ENCODE measurements at regions not wholly inside any gene's neighbourhood (a gene's known extent, or its start where the extent isn't known, plus 50 kb on each side); places are given as distances from the start of the nearest gene placed in this dataset.

GRCh38 chr14:71536927-71537772 is 395.1 kb upstream of the RGS6 start:
- Histone ChIP-seq H2AK5ac (ENCODE audit: low read length, severe bottlenecking) (no peak overlapping the region), H3K9me3 (ENCODE audit: control insufficient read depth, low read length) (no peaks in the 10 kb centered on the region), H2AFZ (ENCODE audit: low read depth, low read length) (no peak overlapping the region), H2BK120ac (ENCODE audit: low read depth, low read length) (no peak overlapping the region), H3K4me3 (ENCODE audit: insufficient read depth in 1 of 2, low read depth in 1 of 2, low read length in 2 of 2) (no peak overlapping the region), H3K4me1 (ENCODE audit: control insufficient read depth, insufficient read depth, low read depth, low read length) (no peaks in the 10 kb centered on the region), H2BK5ac (ENCODE audit: low read depth, low read length, poor library complexity, severe bottlenecking) (no peak overlapping the region), H3K36me3 (ENCODE audit: control insufficient read depth in 1 of 2, insufficient read depth in 2 of 2, low read depth in 1 of 2, low read length in 2 of 2) (no peaks in the 10 kb centered on the region), H4K91ac (ENCODE audit: low read length) (no peak overlapping the region), H3K27me3 (ENCODE audit: control insufficient read depth in 1 of 2, insufficient read depth in 1 of 2, low read length in 2 of 2) (no peaks in the 10 kb centered on the region), H3K4me2 (ENCODE audit: low read length, poor library complexity, severe bottlenecking) (no peak overlapping the region), H2BK15ac (ENCODE audit: low read depth, poor library complexity, severe bottlenecking) (no peak overlapping the region), H4K8ac (ENCODE audit: low read length) (no peak overlapping the region), H3K18ac (ENCODE audit: low read depth in 1 of 2, low read length in 2 of 2) (no peak overlapping the region), H3K4ac (ENCODE audit: low read depth in 1 of 2, low read length in 2 of 2) (no peak overlapping the region), H3K23ac (ENCODE audit: low read length in 2 of 2) (no peak overlapping the region), H3K14ac (ENCODE audit: low read length in 2 of 2) (no peak overlapping the region), H3K9ac (ENCODE audit: low read length) (no peak overlapping the region), H3K27ac (ENCODE audit: low read length, poor library complexity, severe bottlenecking) (no peak overlapping the region), H3K79me1 (replicated peaks; ENCODE audit: low read length, poor library complexity, severe bottlenecking) (peaks cover 6% of the 10 kb centered on the region), H2BK12ac (ENCODE audit: low read length in 2 of 2) (no peak overlapping the region)
- no peak for DNase-seq
- 94% methylated on average over 7 of the region's 9 CpGs for WGBS

GRCh38 chr14:71538288-71538687 is 393.9 kb upstream of the RGS6 start:
- H2AK5ac ChIP-seq (ENCODE audit: low read length, severe bottlenecking) = no peak overlapping the region
- 88% methylated on average over 4 of the region's 4 CpGs for WGBS
- H3K9me3 ChIP-seq (ENCODE audit: control insufficient read depth, low read length) = no peaks in the 10 kb centered on the region
- peaks cover 6% of the 10 kb centered on the region for H3K79me1 ChIP-seq (replicated peaks; ENCODE audit: low read length, poor library complexity, severe bottlenecking)
- no peaks in the 10 kb centered on the region for H3K27me3 ChIP-seq (ENCODE audit: control insufficient read depth in 1 of 2, insufficient read depth in 1 of 2, low read length in 2 of 2)
- H4K8ac ChIP-seq (ENCODE audit: low read length) = no peak overlapping the region
- H3K4me3 ChIP-seq (ENCODE audit: insufficient read depth in 1 of 2, low read depth in 1 of 2, low read length in 2 of 2) = no peak overlapping the region
- H2BK12ac ChIP-seq (ENCODE audit: low read length in 2 of 2) = no peak overlapping the region
- H3K36me3 ChIP-seq (ENCODE audit: control insufficient read depth in 1 of 2, insufficient read depth in 2 of 2, low read depth in 1 of 2, low read length in 2 of 2) = no peaks in the 10 kb centered on the region
- H3K14ac ChIP-seq (ENCODE audit: low read length in 2 of 2) = no peak overlapping the region
- no peak overlapping the region for H2AFZ ChIP-seq (ENCODE audit: low read depth, low read length)
- DNase-seq = no peak
- H3K4ac ChIP-seq (ENCODE audit: low read depth in 1 of 2, low read length in 2 of 2) = no peak overlapping the region
- no peak overlapping the region for H3K23ac ChIP-seq (ENCODE audit: low read length in 2 of 2)
- no peaks in the 10 kb centered on the region for H3K4me1 ChIP-seq (ENCODE audit: control insufficient read depth, insufficient read depth, low read depth, low read length)
- H2BK120ac ChIP-seq (ENCODE audit: low read depth, low read length) = no peak overlapping the region
- H4K91ac ChIP-seq (ENCODE audit: low read length) = no peak overlapping the region
- H2BK5ac ChIP-seq (ENCODE audit: low read depth, low read length, poor library complexity, severe bottlenecking) = no peak overlapping the region
- no peak overlapping the region for H2BK15ac ChIP-seq (ENCODE audit: low read depth, poor library complexity, severe bottlenecking)
- H3K9ac ChIP-seq (ENCODE audit: low read length) = no peak overlapping the region
- no peak overlapping the region for H3K18ac ChIP-seq (ENCODE audit: low read depth in 1 of 2, low read length in 2 of 2)
- H3K4me2 ChIP-seq (ENCODE audit: low read length, poor library complexity, severe bottlenecking) = no peak overlapping the region
- no peak overlapping the region for H3K27ac ChIP-seq (ENCODE audit: low read length, poor library complexity, severe bottlenecking)

- Histone ChIP-seq H2AK5ac (ENCODE audit: low read length, severe bottlenecking) (no peak overlapping the region), H2BK15ac (ENCODE audit: low read depth, poor library complexity, severe bottlenecking) (no peak overlapping the region), H2BK12ac (ENCODE audit: low read length in 2 of 2) (no peak overlapping the region), H3K4me1 (ENCODE audit: control insufficient read depth, insufficient read depth, low read depth, low read length) (no peaks in the 10 kb centered on the region), H2AFZ (ENCODE audit: low read depth, low read length) (no peak overlapping the region), H4K8ac (ENCODE audit: low read length) (no peak overlapping the region), H2BK5ac (ENCODE audit: low read depth, low read length, poor library complexity, severe bottlenecking) (no peak overlapping the region), H2BK120ac (ENCODE audit: low read depth, low read length) (no peak overlapping the region), H3K4me3 (ENCODE audit: insufficient read depth in 1 of 2, low read depth in 1 of 2, low read length in 2 of 2) (no peak overlapping the region), H3K27me3 (ENCODE audit: control insufficient read depth in 1 of 2, insufficient read depth in 1 of 2, low read length in 2 of 2) (no peaks in the 10 kb centered on the region), H3K79me1 (replicated peaks; ENCODE audit: low read length, poor library complexity, severe bottlenecking) (peaks cover 6% of the 10 kb centered on the region), H4K91ac (ENCODE audit: low read length) (no peak overlapping the region), H3K4me2 (ENCODE audit: low read length, poor library complexity, severe bottlenecking) (no peak overlapping the region), H3K18ac (ENCODE audit: low read depth in 1 of 2, low read length in 2 of 2) (no peak overlapping the region), H3K23ac (ENCODE audit: low read length in 2 of 2) (no peak overlapping the region), H3K14ac (ENCODE audit: low read length in 2 of 2) (no peak overlapping the region), H3K9me3 (ENCODE audit: control insufficient read depth, low read length) (no peaks in the 10 kb centered on the region), H3K27ac (ENCODE audit: low read length, poor library complexity, severe bottlenecking) (no peak overlapping the region), H3K4ac (ENCODE audit: low read depth in 1 of 2, low read length in 2 of 2) (no peak overlapping the region), H3K9ac (ENCODE audit: low read length) (no peak overlapping the region), H3K36me3 (ENCODE audit: control insufficient read depth in 1 of 2, insufficient read depth in 2 of 2, low read depth in 1 of 2, low read length in 2 of 2) (no peaks in the 10 kb centered on the region)
- 94% methylated on average over 2 of the region's 4 CpGs for WGBS
- DNase-seq = no peak
These were observed 393.1 kb upstream of the RGS6 start for GRCh38 chr14:71538938-71539649.

GRCh38 chr14:71539650-71540285 is 392.5 kb upstream of the RGS6 start:
- Histone ChIP-seq H4K8ac (ENCODE audit: low read length) (no peak overlapping the region), H3K4ac (ENCODE audit: low read depth in 1 of 2, low read length in 2 of 2) (no peak overlapping the region), H2BK5ac (ENCODE audit: low read depth, low read length, poor library complexity, severe bottlenecking) (no peak overlapping the region), H3K18ac (ENCODE audit: low read depth in 1 of 2, low read length in 2 of 2) (no peak overlapping the region), H3K14ac (ENCODE audit: low read length in 2 of 2) (no peak overlapping the region), H3K27ac (ENCODE audit: low read length, poor library complexity, severe bottlenecking) (no peak overlapping the region), H3K9me3 (ENCODE audit: control insufficient read depth, low read length) (no peaks in the 10 kb centered on the region), H3K4me1 (ENCODE audit: control insufficient read depth, insufficient read depth, low read depth, low read length) (no peaks in the 10 kb centered on the region), H4K91ac (ENCODE audit: low read length) (no peak overlapping the region), H2BK120ac (ENCODE audit: low read depth, low read length) (no peak overlapping the region), H3K4me3 (ENCODE audit: insufficient read depth in 1 of 2, low read depth in 1 of 2, low read length in 2 of 2) (no peak overlapping the region), H2AK5ac (ENCODE audit: low read length, severe bottlenecking) (no peak overlapping the region), H2AFZ (ENCODE audit: low read depth, low read length) (no peak overlapping the region), H3K27me3 (ENCODE audit: control insufficient read depth in 1 of 2, insufficient read depth in 1 of 2, low read length in 2 of 2) (no peaks in the 10 kb centered on the region), H3K79me1 (replicated peaks; ENCODE audit: low read length, poor library complexity, severe bottlenecking) (peaks cover 6% of the 10 kb centered on the region), H2BK15ac (ENCODE audit: low read depth, poor library complexity, severe bottlenecking) (no peak overlapping the region), H3K36me3 (ENCODE audit: control insufficient read depth in 1 of 2, insufficient read depth in 2 of 2, low read depth in 1 of 2, low read length in 2 of 2) (no peaks in the 10 kb centered on the region), H3K4me2 (ENCODE audit: low read length, poor library complexity, severe bottlenecking) (no peak overlapping the region), H3K9ac (ENCODE audit: low read length) (no peak overlapping the region), H2BK12ac (ENCODE audit: low read length in 2 of 2) (no peak overlapping the region), H3K23ac (ENCODE audit: low read length in 2 of 2) (no peak overlapping the region)
- WGBS = 91% methylated on average over 6 of the region's 8 CpGs
- DNase-seq = no peak

All from mesenchymal stem cell (in vitro differentiated cells and primary cell).